GM18907 (cell line): ENCODE measurements at regions not wholly inside any gene's neighbourhood (a gene's known extent, or its start where the extent isn't known, plus 50 kb on each side); places are given as distances from the start of the nearest gene placed in this dataset.

Experiments used
- ATAC-seq: cut with Tn5 transposase; IDR thresholded peaks from one replicate; pipeline ENCODE4 v1.9.1; 2021; ENCODE audit warnings: mild to moderate bottlenecking, moderate library complexity; ENCODE audit not compliant: unreplicated experiment

DNA sequence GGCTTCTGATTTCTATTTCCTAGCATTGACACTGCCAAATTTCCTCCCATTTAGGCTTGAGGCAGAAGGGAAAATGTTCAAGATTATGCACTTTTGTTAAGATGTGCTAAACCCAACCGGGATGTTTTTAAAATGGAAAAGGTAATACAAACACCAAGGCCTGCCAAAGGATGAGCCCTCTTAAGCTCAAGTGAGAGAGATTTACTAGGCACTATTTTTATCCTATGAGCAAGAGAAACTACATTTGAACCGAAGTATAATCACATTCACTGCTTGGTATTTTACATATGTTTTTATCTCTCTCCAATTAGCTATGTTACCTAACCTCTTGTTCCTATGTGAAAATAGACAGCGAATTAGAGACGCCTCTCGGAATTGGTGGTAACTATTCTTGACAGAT is 295.8 kb downstream of the GABRB3 start:
- ATAC-seq = no peak

DNA sequence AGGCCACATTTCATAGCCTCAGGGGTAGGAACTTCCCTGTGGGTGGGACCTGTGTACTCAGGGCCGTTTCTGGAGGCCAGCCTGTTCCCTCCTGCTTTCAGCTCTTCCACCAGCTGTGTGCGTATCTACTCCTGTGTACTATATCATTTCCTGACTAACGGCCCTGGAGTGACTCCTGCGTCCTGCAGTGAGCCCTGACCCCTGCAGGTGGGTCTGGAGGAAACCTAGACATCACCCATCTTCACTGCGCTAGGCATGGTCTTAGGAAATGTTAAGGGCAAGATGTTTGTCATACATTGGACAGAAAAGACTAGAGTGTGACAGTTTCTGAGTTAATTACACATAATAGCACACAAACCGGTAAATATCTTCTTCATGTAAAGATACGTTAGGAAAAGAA is 297.3 kb downstream of the GABRB3 start:
- ATAC-seq = no peak

DNA sequence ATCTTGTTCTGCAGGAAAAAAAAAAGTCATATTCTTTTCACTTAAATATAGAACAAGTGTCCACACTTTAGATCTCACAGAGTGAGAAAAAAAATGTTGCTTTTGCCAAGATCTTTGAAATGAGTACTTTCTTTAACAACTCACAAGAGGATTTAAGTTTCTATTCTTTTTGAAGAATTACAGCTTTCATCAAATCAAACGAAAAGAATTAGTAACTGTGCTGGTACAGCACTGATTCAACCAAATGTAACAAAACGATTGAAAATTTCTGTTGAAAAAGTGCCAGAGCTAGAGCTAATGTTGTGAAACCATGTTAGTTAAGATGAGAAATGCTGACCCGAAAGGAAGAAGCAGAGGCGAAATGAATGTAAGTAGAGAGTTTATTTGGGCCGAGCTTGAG is 300.2 kb downstream of the GABRB3 start:
- ATAC-seq = no peak

- no peak for ATAC-seq
These were observed 310.8 kb downstream of the GABRB3 start for GRCh38 chr15:26461847-26462608.

GRCh38 chr15:26460165-26460564 is 312.7 kb downstream of the GABRB3 start:
- ATAC-seq = no peak

GRCh38 chr15:26455828-26456227 is 317.0 kb downstream of the GABRB3 start:
- no peak for ATAC-seq

- ATAC-seq = no peak
These were observed 319.0 kb downstream of the GABRB3 start for GRCh38 chr15:26453914-26454313.

- ATAC-seq = no peak
These were observed 320.9 kb downstream of the GABRB3 start for GRCh38 chr15:26451995-26452394.

GRCh38 chr15:26449291-26449690 is 323.6 kb downstream of the GABRB3 start:
- ATAC-seq = no peak

DNA sequence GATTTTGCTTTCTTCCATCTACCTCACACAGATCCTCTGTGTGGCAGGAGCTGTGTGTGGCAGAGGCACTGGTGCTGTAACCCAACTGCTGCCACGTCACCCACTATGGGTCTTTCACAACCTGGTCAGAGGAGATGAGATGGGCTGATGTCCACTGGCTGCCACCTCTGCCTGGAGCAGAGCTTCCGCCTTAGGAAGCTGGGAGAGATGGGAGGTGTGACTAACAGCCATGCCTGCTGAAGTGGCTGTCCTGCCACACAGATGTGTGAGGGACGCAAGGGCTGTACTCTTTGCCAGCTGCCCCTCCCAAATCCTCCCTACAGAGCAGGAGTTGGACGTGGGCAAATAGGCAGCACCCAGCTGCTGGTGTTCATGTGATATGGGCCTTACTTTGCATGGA is 329.5 kb downstream of the GABRB3 start:
- ATAC-seq = no peak

GRCh38 chr15:26442680-26443079 is 330.2 kb downstream of the GABRB3 start:
- ATAC-seq = no peak

- ATAC-seq = no peak
These were observed 333.2 kb downstream of the GABRB3 start for GRCh38 chr15:26439681-26440080.

DNA sequence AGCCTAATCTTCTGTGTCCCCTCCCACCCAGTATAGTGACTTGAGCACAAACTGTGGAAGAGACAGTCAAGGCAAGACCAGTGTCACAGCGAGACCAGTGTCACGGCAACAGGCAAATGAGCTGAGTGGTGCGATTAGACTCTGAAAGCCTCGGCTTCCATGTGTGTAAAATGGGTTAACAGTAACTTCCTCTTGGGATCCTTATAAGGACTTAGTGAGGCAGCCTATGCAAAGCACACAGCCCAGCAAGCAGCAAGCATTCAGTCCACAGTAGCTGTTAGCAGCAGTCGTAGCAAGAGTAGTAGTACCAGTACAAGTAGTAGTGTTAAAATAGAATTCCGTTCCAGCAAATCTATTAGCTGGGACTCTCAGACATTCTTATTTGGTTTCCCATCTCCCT is 334.1 kb downstream of the GABRB3 start:
- ATAC-seq = no peak

GRCh38 chr15:26438316-26438715 is 334.6 kb downstream of the GABRB3 start:
- no peak for ATAC-seq

- no peak for ATAC-seq
These were observed 339.0 kb downstream of the GABRB3 start for GRCh38 chr15:26433818-26434217.

DNA sequence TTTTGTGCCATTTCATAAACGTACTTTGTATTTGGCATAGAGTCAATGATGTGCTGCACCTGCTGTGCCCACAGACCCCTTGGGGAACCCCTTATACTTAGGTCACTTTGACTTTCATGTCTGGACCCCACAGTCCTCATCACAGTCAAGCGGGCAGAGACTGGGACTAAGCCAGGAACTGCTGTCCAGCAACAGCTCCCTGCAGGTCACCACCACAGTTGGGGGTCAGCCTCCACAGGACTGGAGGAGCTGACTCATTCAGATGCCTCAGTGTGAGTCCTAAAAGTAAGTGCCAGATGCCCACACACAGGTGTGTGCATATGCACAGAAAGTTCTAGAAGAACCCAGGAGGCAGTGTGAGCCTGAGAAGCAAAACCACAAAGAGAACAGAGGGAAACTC is 339.8 kb downstream of the GABRB3 start:
- no peak for ATAC-seq

DNA sequence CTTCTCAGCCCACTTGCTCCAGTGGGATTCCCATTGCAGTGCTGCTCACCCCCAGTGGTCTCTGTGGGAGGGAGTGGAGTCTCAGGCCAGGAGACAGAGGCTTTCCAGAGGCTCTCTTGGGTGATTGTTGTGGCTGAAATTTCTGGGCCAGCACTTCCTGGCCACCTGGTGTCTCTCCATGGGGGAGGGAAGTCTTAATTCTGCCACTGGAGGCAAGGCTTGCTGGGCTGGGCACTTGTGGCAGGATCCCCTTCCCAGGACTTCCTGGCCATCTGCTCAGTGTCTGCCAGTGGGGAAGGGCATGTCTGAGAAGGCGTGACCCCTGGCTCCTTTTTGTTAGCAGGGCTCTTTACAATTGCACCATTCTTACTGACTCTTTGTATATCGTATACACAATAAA is 351.8 kb downstream of the GABRB3 start:
- no peak for ATAC-seq

GRCh38 chr15:26395624-26396023 is 377.2 kb downstream of the GABRB3 start:
- no peak for ATAC-seq

DNA sequence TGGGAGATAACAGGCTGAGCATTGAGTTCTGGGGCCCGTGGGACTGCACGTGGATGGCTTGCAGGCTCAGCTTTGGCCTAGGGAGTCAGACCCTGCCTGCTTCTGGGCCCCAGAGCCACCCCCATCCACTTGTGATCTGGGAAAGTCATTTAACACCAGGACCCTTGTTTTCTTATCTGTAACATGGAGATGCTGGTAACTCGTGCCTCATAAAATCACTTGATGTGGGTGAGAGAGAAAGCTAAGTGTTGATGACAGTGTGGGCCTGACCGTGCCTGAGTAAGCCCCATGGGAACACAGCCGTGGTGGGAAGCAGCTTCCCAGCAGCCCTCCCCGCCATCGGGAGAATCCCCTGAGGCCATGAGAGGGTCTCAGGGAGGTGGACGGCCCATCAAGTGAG is 378.1 kb downstream of the GABRB3 start:
- no peak for ATAC-seq

DNA sequence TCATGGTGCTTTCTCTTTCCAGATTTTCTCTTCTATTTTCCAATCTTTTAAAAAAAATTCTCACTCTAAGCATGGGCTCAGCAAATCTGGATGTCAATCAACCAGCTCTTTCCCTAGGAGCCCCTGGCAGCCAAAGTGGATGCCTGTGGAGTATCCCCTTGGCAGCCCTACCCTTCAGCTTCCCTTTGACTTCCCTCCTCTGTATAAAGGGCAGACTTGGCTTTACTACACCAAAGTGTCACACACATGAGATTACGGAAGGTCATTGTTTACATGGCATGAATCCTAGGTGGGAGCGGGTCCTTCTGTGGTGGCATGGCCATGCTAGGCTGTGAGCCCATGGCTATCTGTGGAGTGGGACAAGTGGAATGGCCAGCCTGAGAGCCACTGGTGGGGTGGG is 379.9 kb downstream of the GABRB3 start:
- ATAC-seq = no peak

GRCh38 chr15:26391567-26392194 is 381.2 kb downstream of the GABRB3 start:
- no peak for ATAC-seq

DNA sequence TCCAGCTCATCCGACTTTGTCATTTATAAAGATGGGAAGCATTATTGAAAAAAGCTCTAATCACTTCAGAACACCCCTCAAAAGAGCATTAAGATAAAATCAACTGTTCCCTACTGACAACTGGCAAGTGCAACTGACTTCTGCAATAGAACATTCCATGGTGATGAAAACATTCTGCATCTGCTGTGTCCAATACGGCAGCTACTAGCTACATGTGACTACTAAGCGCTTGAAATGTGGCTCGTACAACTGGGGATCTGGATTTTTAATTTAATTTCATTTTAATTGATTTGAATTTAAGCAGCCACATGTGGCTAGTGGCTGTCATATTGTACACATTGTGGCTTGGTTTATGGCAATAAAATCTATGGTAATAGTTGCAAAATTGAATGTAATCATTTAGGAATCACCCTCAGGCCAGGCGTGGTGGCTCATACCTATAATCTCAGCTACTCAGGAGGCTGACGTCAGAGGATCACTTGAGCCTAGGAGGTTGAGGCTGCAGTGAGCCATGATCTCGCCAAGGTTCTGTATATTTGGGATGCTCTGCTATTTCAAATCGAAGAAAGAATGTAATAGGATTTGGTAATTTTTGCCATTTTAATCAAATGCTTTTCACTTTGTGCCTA is 390.3 kb downstream of the GABRB3 start:
- no peak for ATAC-seq
